LNCaP clone FGC (cell line): ENCODE measurements at regions not wholly inside any gene's neighbourhood (a gene's known extent, or its start where the extent isn't known, plus 50 kb on each side); places are given as distances from the start of the nearest gene placed in this dataset.

Experiments
- DNase-seq: peaks from one replicate; pipeline ENCODE4 v3.0.0-alpha.2; 2011; ENCODE audit warnings: low read depth
- H3K4me3 ChIP-seq: 2 replicates; pipeline ENCODE4 v1.5.1; 2011; ENCODE audit warnings: mild to moderate bottlenecking, low read depth, low read length, control low read depth
- CTCF ChIP-seq: IDR thresholded peaks from 2 replicates; pipeline ENCODE4 v1.5.1; 2012; ENCODE audit warnings: mild to moderate bottlenecking; ENCODE audit not compliant: control insufficient read depth, insufficient read depth; ENCODE audit errors: extremely low read depth

DNA sequence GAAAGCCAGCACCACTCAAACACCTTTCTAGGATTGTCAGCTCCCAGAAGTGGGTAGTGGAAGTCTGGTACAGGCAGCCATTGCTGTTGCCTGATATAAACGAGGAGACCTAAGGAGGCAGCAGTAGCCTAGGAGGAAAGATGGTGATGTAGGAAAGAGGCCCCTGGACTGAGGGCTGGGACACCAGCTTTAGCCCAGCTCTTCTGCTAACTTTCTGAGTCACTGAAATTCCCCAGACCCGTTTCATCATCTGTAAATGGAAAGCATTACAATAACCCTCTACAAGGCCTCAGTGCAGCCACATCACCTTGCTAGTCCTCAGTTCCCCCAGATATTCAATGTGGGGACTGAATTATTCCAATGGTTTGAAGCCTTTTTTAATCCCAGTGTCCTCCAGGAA is 336.5 kb downstream of the TNS1 start:
- no peak overlapping the region for H3K4me3 ChIP-seq
- TF ChIP-seq CTCF, result no peak
- DNase-seq, result no peak

DNA sequence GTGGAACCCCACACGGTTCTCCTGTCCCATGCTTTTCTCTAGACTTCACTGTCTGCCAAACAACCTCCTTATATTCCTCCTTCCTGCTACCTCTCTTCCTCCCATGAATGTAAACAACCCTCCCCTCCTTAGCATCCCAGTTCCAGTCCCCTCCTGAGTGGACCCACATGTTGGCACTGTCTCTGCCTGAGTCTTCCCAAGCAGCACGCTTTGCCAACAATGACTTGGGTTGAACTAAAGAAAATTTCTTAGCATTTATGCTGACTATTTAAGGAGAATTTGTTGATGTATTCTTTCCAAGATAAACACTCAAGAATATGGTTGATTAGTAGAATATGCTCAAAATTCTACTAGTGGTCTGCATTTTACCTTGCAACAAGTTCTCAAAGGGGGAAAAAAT is 338.0 kb downstream of the TNS1 start:
- H3K4me3 ChIP-seq, result no peak overlapping the region
- DNase-seq, result no peak
- TF ChIP-seq CTCF, result no peak

DNA sequence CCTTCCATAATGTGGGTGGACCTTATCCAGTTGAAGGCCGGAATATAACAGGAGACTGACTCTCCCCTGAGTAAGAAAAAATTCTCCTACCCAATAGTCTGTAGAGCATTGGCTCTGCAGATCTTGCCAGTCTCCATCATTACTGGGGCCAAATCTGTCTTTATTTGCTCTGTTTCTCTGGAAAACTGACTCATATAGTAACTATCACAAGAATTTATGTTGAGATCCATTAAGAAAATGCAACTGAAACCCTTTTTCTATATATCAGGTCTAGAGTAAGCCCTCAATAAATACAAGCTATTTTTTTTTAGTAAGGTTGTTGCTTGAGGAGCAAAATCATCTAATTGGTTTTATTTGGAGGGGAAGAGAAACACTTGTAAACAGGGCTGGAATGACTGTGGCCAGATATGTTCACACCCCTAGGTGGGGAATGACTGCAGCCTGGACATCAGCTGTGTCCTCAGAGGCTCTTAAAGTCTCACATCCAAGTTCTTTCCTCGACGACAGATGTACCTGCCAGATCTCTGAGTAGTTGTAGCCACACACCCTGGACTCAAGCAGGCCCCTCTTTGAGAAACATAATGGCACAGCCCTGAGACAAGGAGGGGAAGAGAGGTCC is 339.7 kb downstream of the TNS1 start:
- no peak for DNase-seq
- no peak overlapping the region for H3K4me3 ChIP-seq
- TF ChIP-seq CTCF, result no peak

GRCh38 chr2:217661378-217661777 is 341.4 kb downstream of the TNS1 start:
- no peak overlapping the region for H3K4me3 ChIP-seq
- no peak for TF ChIP-seq CTCF
- DNase-seq, result no peak

DNA sequence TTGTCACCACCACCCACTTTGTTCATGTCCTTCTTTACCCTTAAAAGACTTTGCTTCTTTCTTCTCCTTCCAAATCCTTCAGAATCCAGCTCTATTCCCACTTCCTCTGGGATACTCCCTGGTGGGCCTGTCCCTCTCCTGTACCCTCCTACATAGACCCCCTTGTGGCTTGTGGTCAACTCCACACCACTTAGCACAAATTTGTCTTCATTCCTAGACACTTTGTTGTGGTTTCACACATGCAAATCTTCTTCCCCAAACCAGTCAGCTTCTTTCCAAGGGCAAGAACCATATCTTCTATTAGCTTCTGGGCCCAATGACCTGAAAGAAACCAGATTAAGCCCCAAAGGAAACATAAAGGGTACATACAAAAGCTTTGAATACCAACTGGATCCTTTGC is 342.4 kb downstream of the TNS1 start:
- H3K4me3 ChIP-seq, result no peak overlapping the region
- DNase-seq, result no peak
- TF ChIP-seq CTCF, result no peak

DNA sequence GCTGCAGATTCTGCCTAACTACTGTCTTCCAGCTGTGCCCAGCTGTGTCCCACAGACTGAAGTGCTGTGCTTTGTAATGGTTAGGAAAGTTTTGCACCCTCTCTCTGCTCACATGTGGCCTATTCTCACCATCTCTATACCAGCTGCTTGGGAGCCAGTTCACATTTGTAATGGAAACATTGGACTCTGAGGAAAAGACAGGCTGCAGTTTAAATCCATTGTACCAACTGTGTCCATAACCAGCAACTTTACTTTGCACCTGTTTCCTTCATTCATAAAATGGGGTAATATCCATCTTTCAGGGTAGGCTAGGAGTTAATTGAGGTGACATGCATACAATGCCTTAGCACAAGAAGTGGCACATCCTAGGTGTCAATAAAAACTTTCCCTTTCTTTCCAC is 344.0 kb downstream of the TNS1 start:
- TF ChIP-seq CTCF, result no peak
- no peak for DNase-seq
- H3K4me3 ChIP-seq, result no peak overlapping the region

GRCh38 chr2:217657252-217657651 is 345.5 kb downstream of the TNS1 start:
- no peak for DNase-seq
- TF ChIP-seq CTCF, result no peak

More at GRCh38 chr2:217657252-217657651, 345.5 kb downstream of the TNS1 start:
- H3K4me3 ChIP-seq, result no peak overlapping the region
